ENCODE measurements at regions not wholly inside any gene's neighbourhood (a gene's known extent, or its start where the extent isn't known, plus 50 kb on each side); places are given as distances from the start of the nearest gene placed in this dataset.

GRCh38 chr13:107222597-107222996, 654.7 kb upstream of the ARGLU1 start:
- no peak for DNase-seq

GRCh38 chr13:107220245-107220644, 652.3 kb upstream of the ARGLU1 start:
- DNase-seq = no peak

DNA sequence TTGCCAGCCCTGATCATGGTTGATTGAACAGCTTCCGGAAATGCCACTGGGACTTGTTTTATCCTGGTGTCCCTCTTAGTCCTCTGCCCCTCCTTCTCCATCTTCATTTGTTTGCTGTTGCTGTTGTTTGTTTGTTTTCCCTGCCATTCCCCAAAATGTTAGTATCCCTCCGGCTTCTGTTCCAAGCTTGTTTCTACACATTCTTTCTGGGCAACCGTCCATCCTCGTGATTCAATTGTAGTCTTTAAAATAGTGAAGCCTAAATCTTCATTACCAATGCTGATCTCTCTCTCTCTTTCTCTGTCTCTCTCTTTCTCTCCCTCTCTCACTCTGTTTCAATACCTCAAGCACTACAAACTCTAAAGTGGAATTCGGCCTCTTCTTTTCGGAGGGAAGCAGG, 649.3 kb upstream of the ARGLU1 start:
- no peak for DNase-seq

GRCh38 chr13:107216046-107216755, 648.3 kb upstream of the ARGLU1 start:
- no peak for DNase-seq

DNA sequence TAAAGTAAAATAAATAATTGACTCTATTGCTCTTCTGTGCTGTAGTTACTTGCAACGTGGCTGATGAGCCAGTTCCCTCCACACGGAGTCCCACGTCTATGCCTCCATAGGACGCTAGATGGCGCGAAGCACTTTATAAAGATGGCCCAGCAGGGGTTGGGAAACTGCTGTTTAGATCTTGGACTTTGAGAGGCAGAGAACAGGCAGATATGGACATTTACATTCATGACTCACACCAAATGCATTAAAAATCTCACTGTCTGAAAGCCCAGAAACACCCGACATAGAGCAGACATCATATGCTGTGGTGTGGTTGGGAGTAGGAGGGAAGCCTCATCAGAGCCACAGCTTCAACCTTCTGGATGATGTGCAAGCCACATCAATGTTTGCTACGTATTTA, 643.1 kb upstream of the ARGLU1 start:
- no peak for DNase-seq

GRCh38 chr13:107210723-107211030, 642.7 kb upstream of the ARGLU1 start:
- DNase-seq = no peak

DNA sequence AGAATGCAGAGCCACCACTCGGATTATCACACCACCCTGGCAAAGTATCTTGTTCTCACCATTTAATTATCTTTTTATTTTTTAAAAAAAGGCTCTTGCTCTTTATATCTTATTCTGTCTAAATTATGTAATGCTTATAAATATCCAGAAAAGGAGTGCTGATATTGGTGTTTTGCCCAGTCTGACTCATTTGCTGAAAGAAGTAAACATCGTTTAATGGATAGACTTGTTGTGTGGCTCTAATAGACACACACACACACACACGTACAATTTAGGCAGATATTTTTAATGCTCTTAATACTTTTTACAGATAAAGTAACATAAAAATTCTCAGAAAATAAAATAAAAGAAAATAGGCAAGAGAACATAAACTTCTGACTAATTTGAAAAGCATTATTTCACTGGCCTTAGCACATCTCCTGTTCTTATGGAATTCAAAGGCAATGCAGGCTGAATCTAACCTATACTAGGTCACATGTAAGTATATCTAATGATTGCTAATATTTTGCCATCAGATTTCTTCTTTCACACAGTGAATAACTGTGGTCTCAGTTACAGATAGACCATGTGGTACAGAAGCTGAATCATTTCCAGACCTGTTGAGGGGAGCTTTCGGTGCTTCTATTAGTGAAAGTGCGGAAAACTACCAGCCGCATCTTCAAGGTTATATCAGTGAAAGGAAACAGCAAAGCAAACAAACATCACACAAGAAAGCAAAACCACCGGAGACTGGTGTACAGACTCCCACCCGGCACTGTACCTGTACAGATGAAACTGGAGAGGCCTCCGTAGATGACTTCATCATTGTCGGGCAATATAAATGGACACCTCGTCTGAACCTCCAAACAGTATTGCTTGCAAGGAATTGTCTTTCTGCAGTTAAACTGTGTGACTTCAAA, 642.1 kb upstream of the ARGLU1 start:
- DNase-seq = no peak

GRCh38 chr13:107208889-107209288, 641.0 kb upstream of the ARGLU1 start:
- DNase-seq = no peak

- peak; percentile 14 for DNase-seq
Observed at GRCh38 chr13:107205318-107206104, 637.6 kb upstream of the ARGLU1 start.

DNA sequence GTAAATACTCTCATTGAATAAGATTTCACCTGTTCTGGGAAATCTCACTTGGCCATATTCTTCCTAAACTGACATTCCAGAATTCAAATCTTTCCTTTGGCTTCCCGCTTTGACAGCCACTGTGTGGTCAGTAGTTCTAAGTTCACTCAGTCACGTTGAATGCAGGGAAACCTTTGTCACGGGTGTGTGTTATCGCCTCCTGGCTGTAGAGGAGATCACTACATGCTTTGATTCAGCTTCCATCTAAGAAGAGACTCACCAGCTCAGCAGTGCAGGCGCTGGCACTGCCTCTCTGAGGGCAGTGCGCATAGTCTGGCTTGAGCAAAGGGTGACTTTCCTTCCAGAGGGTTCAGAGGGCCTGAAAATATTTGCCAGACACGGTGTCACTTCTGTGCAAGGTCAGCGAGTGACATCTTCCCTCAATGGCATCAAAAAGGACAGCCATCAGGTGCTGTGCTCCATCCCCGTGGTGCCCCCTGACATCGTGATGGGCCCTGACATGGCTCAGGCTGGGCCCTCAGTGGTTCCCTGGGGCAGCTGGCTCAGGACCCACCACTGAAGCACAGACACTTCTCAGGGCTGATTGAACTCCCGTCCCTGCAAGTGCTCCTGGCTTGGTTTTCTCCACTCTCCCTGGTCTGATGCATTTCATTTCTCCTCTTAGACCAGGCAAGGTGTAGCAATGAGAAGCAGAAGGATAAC, 635.4 kb upstream of the ARGLU1 start:
- DNase-seq = no peak

DNA sequence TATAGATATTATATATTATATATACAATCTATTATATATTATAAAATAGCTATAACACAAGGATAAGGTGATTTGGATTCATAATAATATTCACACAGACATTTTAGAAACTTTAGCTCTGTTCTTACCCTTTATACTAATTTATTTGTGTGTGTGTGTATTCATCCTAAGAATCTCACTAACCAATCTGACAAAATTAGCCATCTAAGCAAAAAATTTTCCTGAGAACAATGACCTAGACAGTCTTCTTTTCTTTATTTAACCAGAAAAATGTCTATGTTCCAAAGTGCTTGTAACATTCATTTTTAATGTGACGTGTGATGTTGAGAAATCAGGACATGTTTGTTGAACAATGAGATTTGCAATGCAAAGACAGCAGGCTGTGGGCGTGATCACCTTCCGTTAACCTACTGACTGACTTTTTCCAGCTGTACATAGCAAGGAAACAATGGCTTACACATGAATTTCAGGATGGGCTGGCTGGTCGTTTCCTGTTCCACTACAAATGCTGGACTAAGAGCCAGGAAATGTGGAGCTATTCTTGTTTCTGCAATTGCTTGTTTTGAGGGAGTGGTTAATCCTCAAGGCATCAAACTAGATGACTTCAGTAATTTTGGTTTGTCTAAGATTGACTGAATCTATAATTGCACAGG, 634.6 kb upstream of the ARGLU1 start:
- DNase-seq = no peak

DNA sequence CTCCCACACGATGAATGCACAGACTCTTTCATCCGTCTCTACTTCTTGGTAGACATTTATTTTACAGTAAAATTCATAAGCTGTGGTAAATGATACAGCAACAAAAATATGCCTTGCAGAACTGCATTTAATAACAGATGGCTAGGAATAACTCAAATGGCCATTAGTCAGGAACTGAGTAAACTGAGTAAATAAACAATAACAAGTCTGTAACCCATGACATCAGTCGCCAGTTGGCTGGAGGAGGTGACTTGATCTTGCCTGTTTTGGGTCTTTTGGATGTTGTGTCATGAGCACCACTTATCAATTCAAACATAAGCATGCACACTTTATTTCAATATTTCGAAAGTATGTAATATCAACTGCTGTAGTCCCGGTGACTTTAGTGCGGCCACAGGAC, 632.6 kb upstream of the ARGLU1 start:
- DNase-seq = no peak

DNA sequence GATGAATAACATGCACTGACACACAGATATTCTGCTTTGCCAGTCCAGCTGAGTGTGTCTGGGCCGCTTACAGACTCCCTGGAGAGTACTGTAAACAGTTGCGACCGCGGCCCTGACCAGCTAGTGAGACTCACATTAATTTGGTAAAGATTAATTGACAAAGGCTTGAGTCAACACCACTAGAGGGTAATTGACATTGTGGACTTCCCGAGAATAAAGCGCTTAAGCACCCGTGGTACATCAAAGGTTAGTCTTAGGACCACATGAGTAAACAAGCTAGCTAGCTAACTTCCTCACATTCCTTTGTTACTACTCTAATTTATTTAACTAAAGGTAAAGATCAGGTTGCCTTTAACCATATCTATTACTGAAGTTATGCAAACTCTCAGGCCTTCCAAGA, 624.4 kb upstream of the ARGLU1 start:
- no peak for DNase-seq

GRCh38 chr13:107190065-107190464, 622.1 kb upstream of the ARGLU1 start:
- DNase-seq = no peak

GRCh38 chr13:107185889-107186288, 618.0 kb upstream of the ARGLU1 start:
- no peak for DNase-seq

- no peak for DNase-seq
Observed at GRCh38 chr13:107170270-107170931, 602.5 kb upstream of the ARGLU1 start.

DNA sequence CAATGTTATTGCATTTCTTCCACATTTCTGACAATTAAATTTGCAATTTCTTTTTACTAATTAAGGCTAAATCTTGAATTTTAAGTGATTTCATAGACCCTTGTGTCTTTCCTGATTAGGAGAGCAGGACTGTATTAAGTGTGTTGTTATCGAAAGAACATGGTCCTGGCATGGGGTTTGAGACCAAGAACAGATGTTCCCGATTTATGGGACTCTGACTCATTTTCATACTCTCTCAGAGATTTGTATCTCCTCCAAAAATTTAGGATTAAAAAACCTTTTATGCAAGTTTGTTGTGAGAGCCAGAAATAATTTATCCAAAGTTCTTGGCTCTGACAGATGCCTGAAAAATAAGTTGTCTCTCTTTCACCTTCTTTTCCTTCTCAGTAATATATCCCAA, 589.3 kb upstream of the ARGLU1 start:
- no peak for DNase-seq

DNA sequence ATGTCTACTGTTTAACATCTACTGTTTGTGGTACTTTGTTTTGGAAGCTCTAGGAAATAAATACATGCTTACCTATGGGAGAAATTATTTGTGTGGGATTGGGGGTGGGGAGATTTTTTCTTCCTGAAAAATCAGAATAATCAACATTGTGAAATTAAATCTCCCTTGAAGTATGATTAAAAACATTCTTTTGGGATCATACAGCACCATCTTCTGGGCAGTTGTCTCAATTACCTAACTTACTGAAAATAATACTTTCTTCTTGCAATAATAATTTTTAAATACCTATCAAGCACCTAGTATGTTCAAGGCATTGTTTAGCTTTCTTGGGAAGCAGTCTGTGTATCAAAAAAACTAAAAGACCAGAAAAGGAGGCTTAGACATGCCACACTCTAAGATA, 576.5 kb upstream of the ARGLU1 start:
- no peak for DNase-seq

GRCh38 chr13:107141767-107142166, 573.8 kb upstream of the ARGLU1 start:
- DNase-seq = no peak

DNA sequence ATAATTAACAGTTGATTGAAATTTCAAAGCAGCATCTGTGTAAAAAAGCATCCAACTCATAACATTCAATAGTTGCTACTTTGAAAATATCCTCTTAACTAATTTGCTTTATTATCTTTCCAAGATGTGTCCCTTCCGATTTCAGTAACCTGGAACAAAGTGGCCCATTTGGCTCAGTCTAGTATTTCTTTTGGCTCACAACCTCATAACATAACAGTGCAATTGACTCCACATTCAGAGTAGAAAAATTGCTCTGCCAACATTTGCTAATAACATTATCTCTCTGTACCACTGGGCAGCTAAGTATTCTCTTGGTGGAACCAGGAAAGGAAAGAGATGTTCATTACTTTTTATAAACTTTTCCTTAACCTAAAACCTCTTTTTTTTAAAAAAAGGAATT, 571.1 kb upstream of the ARGLU1 start:
- DNase-seq = no peak

DNA sequence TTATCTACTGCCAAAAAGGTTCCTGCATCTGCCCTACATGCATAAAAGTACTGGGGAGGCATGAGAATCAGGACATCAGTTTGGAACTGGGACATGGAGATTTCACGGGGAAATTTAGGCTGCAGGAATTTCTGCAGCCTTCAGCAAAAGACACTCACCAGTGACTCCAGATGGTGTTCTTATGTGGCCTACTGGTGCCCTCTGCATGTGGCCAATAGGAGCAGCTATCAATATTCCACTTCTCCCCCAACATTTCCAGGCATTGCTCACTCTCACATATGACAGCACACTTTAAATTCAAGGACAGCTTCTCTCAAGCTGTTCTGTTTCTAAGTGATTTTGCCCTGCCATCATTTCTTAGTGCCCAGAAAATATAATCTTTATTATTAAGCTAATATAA, 570.5 kb upstream of the ARGLU1 start:
- no peak for DNase-seq

- DNase-seq = no peak
Observed at GRCh38 chr13:107133950-107134349, 566.0 kb upstream of the ARGLU1 start.

All from activated CD4-positive, alpha-beta T cell treated with anti-CD3 and anti-CD28 coated beads for 1 hour (primary cell).